NCI-H1436 (cell line): ENCODE measurements at regions not wholly inside any gene's neighbourhood (a gene's known extent, or its start where the extent isn't known, plus 50 kb on each side); places are given as distances from the start of the nearest gene placed in this dataset.

Source experiments
- DNase-seq: peaks from one replicate; lab custom pipeline; 2025; lab: John Stamatoyannopoulos, UW

GRCh38 chr3:141669434-141669833 lies 68.7 kb upstream of the RNF7 start:
- DNase-seq, result no peak

GRCh38 chr3:141677701-141678100 lies 60.4 kb upstream of the RNF7 start:
- DNase-seq, result no peak

- peak; percentile 47 for DNase-seq
These were observed 57.3 kb upstream of the RNF7 start for GRCh38 chr3:141680620-141681389.

GRCh38 chr3:141681390-141681780 lies 56.7 kb upstream of the RNF7 start:
- no peak for DNase-seq

GRCh38 chr3:141682007-141682406 lies 56.1 kb upstream of the RNF7 start:
- no peak for DNase-seq

GRCh38 chr3:141682921-141683320 lies 55.2 kb upstream of the RNF7 start:
- no peak for DNase-seq

GRCh38 chr3:141684758-141685157 lies 53.3 kb upstream of the RNF7 start:
- no peak for DNase-seq

GRCh38 chr3:141686466-141687291 lies 51.4 kb upstream of the RNF7 start:
- DNase-seq, result no peak
